Uterus (tissue), 2 donors: ENCODE measurements at regions not wholly inside any gene's neighbourhood (a gene's known extent, or its start where the extent isn't known, plus 50 kb on each side); places are given as distances from the start of the nearest gene placed in this dataset.

Experiments used
- CTCF ChIP-seq, 4 experiments: fragments of 200-600 bp in 2 of 4; fragments of 450-650 bp in 2 of 4; sonication (generic) in 2 of 4; IDR thresholded peaks; one replicate each; pipeline ENCODE4 v1.5.1; 2016 to 2019; ENCODE audit warnings: antibody characterized with exemption in 4 of 4, mild to moderate bottlenecking in 2 of 4, moderate library complexity in 1 of 4
- POLR2A ChIP-seq, 2 donors: fragments of 450-650 bp; IDR thresholded peaks; one replicate each; pipeline ENCODE4 v1.6.1; 2016; ENCODE audit warnings: antibody characterized with exemption in 2 of 2, mild to moderate bottlenecking in 1 of 2, moderate library complexity in 1 of 2

GRCh38 chr2:16383411-16383810, 282.2 kb downstream of the CYRIA start:
- TF ChIP-seq CTCF (IDR thresholded peaks at IDR 0.05) (no peak), POLR2A (IDR thresholded peaks at IDR 0.05) (no peak)
